Globus pallidus (tissue), 1 donor: ENCODE measurements at regions not wholly inside any gene's neighbourhood (a gene's known extent, or its start where the extent isn't known, plus 50 kb on each side); places are given as distances from the start of the nearest gene placed in this dataset.

ENCODE experiments used
- DNase-seq: peaks from one replicate; pipeline ENCODE4 v3.0.0-alpha.2; 2015; ENCODE audit warnings: low spot score

DNA sequence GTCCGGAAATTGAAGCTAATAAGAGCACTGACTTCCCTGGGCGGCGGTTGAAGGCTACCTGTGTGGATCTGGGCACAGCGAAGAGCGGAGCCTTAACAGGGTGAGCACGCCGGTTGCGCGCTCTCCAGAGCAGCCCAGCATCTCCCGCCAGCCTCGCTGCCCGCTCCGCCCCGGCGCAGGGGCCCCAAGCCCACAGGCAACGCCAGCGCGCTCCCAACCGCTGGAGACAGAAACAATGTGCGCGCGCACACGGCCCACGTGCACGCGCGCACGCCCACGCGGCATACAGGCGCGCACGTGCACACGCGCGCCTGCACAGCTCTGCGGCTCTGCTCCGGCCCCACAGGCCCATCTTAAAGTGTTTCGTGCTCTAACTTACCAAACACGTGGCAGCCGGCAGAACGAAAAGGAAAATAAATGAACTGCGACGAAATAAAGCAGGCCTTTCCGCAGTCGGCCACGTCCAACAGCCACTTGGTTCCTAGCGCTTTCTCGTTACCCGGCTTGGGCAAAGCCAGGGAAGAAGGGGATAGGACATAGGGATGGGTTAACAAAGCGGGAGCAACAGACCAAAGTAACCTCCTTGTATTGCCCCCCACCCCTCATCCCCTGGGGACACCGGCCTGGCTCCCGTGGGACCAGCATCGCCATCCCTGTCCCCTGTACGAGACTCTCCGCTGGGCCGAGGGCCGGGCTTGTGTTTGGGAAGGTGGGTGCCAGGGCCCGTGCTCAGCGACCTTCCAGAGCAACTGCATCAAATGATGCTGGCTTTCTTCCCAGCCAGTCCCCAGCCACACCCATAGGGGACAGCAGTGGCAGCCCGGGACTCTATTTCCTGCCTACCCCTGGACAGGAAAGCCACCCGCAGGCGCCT lies 203.7 kb downstream of the ABHD5 start:
- DNase-seq, result peak; percentile 38

DNA sequence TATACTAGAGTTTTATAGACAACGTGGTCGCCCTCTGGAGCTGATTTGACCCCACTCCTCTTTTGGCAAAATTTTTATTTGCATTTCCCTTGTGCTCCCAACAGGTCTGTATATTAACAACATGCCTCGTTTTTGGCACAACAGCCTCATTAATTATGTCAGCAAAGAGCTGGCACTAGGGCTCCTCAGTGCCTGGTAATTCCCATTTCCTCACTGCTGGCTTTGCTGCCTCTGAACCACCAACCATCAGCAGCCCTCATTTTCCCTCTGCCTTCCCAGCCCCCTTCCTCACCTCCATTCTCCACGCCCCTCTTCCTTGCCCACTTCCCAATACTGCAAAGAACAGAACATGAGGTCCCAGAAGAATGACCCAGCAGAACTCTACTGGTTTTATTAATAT lies 204.8 kb downstream of the ABHD5 start:
- DNase-seq, result no peak

DNA sequence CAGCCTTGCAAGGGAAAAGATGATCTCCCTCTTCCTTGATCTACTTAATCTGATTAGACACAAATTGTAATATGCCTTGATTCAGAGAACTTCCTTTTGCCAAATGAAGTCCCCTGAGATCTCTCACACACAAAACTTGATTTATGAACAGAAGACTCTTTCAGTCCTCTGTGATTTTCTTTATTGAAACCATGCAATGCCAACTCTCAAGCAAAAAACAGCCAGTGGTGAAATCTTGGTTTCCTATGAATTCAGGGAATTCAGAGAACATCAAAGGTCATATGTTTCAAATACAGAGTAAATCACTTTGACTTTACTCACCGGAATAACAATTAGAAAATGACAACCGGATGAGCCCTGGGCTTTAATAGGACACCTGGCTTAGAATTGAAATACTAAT lies 211.7 kb downstream of the ABHD5 start:
- no peak for DNase-seq

DNA sequence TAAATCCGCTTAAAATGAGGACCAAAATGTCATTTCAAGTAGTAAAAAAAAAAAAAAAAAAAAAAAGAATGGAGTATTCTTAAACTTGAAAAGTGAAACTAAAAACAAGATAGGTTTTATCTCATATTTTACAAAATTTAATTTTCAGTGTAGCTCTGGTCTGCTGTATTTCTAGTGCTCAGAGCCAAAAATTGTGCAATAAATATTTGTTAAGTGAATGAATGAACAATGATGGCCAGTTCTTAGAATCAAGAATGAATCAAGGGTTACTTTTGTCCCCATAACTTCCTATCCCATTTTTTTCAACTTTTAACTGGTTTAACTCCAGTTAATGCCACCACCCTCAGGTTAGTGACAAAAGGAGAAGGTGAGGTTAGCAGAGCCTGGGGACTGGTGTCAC lies 214.4 kb downstream of the ABHD5 start:
- DNase-seq, result no peak

DNA sequence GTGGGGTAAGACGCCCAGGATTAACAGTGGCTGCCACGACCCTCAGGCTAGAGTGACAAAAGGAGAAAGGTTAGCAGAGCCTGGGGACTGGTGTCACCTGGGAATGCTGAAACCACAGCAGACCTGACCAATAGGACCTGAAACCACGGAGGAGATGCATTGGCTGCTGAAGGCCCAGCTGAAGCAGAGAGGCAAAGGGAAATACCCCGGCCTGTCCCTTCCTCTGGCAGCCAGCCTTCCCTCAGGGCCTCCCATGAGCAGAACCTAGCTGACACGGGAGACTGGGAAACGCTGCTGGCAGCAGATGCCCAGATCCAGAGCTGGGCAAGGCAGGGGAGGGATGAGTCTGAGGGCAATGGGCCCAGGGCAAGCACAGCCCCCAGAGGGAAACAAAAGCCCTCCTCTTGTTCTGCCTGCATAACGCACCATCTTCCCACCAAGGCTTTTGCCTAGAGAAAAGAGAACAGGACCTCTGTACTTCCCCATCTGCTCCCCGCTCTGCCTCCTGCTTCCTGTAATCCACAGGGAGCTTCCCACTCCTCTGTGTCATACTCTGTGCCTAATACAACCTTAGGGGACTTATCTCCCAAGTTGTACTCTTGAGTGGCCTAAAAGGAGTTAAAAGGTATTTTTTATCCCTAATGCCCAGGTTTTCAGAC lies 216.2 kb downstream of the ABHD5 start:
- DNase-seq, result no peak

DNA sequence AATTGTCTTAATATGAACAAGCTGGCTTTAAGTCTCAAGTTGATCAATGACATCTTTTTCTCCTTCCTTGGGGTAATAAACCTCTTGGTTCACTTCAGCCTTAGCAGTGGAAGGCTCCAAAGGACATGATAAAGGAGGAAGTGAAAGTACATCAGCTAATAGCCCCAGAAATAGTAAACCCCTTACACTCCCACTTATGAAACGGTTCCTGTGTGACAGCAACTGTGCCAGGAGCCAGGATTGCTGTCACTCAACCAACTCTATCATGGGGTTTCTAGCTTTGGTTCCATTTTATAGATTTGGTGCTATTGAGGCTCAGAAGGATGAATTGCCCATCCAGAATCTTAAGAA lies 216.7 kb downstream of the ABHD5 start:
- no peak for DNase-seq

DNA sequence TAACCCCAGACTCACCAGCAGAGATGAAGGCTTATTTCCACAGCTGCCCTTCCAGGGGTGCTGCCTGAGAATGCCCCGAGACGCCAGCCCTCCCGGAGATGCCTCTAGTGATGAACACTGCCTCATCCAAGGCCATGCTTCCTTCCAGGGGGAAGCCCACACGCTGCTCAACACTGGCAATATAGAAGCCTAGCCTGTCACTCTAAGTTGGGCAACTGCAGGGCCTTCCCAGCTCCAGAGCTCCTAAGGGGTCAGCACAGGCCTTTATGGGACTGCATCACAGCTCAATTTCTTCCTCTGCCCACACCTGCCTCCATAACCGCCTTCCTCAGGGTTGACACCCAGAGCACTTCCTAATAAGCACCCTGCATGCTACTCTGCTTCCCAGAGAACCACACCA lies 217.7 kb downstream of the ABHD5 start:
- DNase-seq, result no peak

DNA sequence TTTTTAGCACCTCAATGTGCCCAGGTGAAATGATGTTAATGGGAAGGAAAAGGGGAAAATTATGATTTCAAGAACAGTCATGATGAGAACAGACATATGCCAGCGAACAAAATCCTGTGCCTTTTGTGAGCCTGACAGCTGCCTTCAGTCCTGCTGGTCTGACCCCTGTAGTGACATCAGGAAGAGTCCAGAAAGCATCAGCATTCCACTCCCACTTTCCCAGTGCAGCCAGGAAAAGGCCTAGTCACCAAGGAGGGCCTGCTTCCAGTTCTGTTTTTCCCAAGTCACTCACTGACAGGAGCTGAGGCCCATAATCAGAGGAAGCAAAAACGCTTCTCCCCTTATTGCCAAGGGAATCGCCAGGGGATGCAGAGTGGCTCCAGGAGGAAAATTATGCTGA lies 218.4 kb downstream of the ABHD5 start:
- no peak for DNase-seq

DNA sequence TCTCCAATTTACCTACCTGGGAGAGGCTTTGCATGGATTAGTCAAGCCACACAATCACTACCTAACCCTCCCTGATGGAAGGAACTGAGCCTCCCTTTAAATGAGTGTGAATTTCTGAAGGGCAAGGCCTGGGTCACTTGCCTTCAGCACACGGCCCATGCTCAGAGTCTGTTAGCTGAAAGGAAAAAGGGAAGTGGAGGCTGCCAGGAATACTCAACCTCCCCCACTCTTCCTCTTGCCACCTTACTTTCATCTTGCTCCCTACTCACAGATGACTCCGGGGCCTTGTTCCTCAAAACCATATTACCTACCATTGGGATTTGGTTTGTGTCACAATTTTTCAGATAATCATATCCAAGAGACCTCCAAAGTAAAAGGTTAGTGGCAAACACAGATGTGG lies 220.0 kb downstream of the ABHD5 start:
- DNase-seq, result no peak

DNA sequence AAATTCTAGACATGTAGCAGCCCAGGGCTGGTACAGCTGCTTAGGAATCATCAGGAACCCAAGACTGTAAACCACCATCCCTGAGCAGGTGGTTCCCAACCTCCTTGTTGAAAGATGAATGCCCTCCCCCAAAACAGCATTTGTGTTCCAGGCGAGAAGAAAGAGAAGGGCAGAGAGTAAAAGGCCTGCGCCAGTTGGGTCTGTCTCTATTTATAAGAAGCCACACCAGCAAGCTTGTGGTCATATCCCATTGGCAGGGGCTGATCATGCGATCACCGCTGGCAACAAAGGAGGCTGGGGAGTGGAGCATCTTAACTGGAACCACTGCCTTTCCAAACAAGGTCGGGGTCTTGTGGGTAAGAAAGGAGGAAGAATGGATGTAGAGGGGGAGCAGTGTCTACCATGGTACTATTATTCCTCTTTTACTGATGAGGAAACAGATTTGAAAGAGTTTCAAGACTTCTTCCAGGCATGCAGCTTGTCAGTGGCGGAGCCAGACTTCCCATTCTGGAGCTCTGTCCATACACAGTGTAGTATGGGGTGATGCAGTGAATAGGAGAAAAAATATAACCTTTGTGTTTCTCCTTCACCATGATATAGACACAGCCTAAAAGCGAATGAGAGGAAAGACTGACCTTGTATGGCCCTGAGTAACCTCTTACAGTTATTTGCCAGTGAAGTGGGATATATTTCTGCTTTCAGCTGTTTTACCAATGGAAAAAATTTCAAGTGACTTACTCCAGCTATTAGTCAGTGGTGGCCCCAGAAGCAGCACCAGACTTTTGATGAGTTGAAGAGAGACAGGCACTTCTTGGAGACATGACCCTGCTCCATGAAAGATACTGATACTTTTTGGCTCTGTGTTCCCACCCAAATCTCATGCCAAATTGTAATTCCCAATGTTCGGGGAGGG lies 222.6 kb downstream of the ABHD5 start:
- no peak for DNase-seq

DNA sequence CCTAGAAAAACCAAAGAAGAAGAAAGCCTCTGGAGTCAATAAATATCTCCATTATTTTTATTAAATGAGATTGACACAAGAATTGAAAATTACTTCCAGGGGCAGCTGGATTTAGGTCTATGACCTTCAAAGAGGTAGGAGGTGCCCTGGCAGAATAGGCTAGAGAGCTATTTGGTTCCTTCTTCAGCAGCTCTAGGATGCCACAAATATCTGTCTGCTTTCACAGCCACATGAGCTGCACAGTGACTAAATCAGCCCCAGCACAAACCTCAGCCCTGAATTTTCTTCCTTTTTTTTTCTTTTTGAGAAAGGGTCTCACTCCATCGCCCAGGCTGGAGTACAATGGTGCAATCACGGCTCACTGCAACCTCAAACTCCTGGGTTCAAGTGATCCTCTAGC lies 223.5 kb downstream of the ABHD5 start:
- no peak for DNase-seq

DNA sequence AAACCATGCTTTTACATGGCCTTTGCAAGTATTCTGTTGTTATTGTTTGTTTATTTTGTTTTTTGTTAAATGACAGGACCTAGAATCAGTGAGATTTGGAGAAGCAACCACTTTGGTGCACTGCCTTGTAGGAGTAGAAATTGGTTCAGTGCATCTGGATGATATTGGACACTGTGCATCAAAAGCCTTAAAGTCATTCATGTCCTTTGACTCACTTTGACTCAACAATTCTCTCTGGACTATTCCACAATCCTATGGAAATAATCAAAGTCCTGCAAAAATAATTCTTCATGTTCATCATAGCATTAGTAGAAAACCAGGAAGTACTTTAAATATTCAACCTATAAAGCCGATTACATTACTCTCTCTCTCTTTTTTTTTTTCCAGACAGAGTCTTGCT lies 224.8 kb downstream of the ABHD5 start:
- DNase-seq, result no peak

DNA sequence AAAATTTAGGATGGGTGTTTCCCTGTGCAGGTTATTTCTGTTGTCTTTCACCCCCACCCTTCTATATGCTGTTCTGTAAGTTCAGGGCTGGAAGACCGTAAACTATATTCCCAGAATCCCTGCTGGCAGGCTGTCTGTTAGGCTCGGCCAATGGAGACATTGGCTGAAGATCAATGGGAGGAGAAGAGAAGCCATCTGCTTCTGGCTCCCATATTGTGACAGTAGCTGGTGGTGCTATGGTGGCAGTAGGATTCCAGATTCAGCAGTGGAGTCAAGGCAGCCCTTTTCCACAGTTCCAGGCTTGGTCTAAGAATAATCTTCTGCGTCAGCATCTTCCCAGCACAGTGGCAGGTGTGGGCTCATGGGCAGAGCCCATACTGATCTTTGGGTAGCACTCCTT lies 226.6 kb downstream of the ABHD5 start:
- DNase-seq, result no peak

DNA sequence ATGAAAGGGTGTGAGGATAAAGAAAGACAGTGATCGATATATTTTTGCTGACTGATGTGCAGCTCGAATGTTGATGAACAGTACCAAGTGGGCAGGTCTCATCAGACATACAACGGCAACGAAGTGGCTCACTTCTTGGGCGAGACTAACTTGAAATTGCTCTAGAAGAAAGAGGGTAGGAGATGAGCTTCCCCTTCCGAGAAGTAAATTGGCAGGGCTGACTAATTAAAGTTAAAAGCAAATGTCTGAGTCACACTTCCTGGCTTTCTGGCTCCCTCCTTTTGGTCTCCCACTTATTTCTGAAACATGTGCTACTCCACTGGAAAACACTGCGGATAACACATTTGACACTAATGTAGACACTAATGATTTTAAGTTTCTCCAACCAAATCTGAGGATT lies 228.3 kb downstream of the ABHD5 start:
- DNase-seq, result no peak

DNA sequence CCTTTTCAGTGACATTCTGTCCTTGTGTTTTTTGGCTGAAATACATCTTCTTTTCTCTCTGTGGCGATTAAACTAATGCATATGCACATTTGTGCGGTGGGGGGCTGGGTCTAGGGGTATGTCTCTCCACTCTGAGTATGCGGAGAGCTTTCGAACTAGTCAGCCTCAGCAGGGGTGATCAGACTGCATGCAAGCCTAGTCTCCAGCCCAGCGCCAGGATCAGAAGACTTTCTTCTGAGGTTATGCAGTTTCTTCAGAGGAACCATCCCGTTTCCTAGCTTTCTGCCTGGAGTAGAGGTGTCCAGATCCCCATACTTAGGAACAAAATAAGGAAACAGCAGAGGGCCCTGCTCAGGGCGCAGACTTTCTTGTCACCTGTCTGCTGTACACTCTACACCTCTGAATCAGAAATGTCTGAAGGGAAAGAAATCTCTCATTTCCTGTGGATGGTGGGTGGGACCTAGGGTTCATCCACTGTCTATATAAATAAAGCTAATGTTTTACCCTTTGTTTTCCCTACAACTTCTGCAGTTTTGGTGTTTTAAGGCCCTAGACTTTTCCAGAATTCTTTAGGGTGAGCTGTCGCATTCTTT lies 230.4 kb downstream of the ABHD5 start:
- no peak for DNase-seq

DNA sequence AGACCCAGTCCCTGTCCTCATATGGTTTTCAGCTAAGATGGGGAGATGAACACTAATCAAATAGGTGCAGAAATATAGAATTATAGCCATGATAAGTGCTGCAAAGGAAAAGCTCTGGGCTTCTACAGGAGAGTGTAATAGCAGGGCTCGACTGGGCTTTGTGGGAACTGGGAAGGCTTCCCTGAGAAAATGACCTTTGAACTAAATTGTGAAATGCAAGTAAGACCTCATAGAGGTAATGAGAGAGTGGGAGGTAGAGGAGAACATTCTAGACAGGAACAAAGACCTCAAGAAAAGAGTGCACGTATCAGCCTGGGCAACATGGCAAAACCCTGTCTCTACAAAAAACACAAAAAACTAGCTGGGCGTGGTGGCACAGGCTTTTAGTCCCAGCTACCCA lies 231.6 kb downstream of the ABHD5 start:
- DNase-seq, result no peak

DNA sequence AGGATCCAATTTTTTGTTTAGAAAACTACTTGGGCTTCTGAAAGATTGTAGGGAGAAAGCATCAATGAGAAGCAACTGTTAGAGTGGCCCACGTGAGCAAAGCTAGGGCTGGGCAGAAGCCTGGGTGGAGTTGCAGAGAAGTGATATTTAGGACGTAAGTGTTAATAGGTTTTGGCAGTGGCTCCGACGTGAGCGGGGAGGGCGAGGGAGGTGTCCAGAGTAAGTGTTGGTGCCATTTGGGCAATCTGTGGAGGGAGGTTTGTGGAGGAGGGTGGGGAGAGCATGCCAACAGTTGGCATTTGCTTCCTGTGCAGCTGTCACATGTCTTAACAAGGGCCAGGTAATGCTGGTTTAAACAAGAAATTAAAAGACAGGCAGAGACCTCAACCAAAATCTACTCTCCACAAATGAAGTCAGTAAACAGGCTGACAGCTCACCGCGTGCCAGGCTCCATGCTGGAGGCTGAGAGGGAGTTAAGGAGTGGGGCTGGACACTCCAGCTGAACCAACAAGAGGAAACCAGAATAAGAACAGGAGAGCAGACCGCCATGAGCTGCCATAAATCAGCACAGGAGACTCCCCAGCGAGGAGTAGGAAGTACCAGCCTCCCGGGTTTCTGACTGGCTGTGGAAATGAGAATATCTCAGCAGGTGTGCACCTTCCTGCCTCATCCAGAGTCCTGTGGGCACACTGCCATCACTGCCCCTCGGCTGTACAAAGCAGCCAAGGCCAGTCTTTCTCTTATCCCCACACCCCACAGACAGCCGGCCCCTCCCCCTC lies 232.6 kb downstream of the ABHD5 start:
- DNase-seq, result no peak

DNA sequence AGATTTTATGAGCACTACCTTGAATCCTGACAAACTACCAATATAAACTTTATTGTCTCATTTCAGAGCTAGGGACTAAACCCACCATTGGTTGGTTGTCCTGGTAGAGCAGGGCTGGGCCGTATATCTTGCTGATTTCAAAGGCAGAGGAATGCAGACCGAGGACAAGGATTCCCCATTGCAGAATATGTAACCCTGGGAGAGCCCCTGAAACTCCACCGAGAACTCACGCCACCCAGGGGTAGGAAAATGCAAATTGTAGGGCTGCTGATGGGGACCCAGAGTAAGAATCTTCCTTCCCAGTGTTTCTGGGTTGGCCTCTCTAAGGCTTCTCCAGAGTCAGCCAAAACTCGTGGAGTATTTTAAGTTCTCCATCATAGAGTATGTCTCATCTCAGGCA lies 235.3 kb downstream of the ABHD5 start:
- no peak for DNase-seq

DNA sequence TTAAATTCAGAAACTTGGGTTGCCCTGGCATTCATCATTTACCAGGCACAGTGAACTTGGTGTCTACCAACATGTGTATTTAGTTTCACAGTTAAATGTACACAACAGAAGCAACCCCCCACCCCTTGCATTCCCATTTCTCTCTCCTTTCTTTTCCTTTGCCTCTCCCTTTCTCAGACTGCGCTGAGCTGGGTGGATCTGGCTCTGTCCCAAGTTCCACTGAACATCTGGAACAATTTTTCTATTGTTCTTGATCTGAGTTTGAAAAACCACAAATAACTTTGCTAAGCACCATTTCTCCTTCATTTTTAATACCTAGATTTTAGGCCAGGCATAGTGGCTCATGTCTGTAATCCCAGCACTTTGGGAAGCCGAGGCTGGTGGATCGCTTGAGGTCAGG lies 242.2 kb downstream of the ABHD5 start:
- DNase-seq, result no peak

DNA sequence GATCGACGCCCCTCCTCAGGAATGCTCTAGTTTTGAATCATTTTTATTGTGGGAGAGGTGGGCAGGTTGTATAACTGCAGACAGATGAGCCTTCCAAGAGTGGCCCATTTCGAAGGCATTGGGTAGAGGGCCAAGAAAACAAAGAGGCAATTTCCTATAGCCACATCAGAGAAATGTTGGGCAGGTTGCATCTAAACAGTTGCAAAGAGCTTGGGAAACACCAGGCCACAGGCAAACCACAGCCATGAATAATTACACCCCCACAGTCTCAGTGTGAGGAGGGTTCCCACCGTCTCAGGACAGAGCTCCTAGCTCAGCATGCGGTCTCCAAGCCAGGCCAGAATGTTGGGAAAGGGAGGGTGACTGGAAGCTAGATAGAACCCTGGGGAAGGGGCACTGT lies 257.3 kb downstream of the ABHD5 start:
- no peak for DNase-seq

DNA sequence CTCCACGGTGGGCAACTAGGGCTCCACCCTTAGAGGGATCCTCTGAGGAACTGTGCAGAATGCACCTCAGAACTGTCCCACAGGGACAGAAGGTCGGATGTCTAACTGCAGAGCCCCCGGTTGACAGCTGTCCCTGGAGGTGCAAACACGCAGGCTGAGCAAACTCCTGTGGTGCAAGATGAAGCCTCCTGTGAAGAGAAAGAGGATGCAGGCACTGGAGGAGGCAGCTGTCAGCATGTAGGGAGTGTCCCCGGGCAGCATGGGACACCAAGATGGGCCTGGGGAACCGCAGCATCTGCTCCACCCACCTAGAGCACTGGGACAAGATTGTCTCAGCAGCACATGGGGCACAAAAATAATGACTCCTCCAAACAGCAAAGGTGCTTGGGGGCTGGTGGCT lies 258.9 kb downstream of the ABHD5 start:
- no peak for DNase-seq

DNA sequence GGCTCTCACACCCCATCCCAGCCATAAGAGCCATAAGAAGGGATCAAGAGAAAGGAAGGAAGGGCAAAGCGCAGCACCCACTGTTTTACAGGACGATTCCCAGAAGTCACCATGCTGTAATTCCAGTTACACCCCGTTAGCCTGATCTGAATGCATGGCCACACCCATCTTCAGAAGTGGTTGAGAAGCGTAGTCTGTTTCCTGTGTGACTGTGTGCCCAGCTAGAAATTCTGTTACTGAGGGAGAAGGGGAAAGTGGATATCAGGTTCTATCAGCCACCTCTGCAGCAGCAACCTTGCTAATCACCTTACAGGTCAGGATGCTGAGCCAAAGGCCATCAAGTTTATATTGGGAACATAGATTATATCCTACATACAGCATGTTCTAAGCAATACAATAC lies 260.0 kb downstream of the ABHD5 start:
- no peak for DNase-seq
